IMR-90 (cell line): ENCODE measurements at regions not wholly inside any gene's neighbourhood (a gene's known extent, or its start where the extent isn't known, plus 50 kb on each side); places are given as distances from the start of the nearest gene placed in this dataset.

ENCODE experiments used
- ATAC-seq: fragments of 200-7000 bp; cut with Tn5 transposase; 2 replicates; pipeline ENCODE4 v1.9.1; 2020; ENCODE audit warnings: low read depth, mild to moderate bottlenecking, moderate library complexity
- BruUV-seq: library from RNA; stranded (reverse); fragments of 400-500 nt; replicated peaks from 2 replicates; lab custom pipeline; 2021; lab: Mats Ljungman, UMichigan
- CTCF ChIA-PET: fragments of 300-600 bp; formaldehyde crosslinking; extraction: SDS; loops from one replicate; lab custom pipeline; 2021; ENCODE audit warnings: antibody characterized with exemption; lab: Yijun Ruan, JAX
- POLR2A ChIA-PET: fragments of 300-600 bp; sonication (Branson Sonifier 250); formaldehyde crosslinking; loops from one replicate; lab custom pipeline; 2022; ENCODE audit warnings: antibody characterized with exemption; ENCODE audit not compliant: unreplicated experiment; lab: Charles Lee
- DNase-seq: peaks from one replicate; pipeline ENCODE4 v3.0.0; 2013
- H2AFZ ChIP-seq: replicated peaks from 2 replicates; pipeline ENCODE3; 2013; ENCODE audit warnings: low read length, mild to moderate bottlenecking; ENCODE audit not compliant: poor library complexity
- H2AK5ac ChIP-seq: 2 replicates; pipeline ENCODE4 v1.6.1; 2013; ENCODE audit warnings: low read depth, low read length, inconsistent platforms
- H2AK9ac ChIP-seq: replicated peaks from 2 replicates; pipeline ENCODE3; 2013; ENCODE audit warnings: mild to moderate bottlenecking, low read depth, low read length, moderate library complexity; ENCODE audit not compliant: poor library complexity
- H2BK120ac ChIP-seq: 2 replicates; pipeline ENCODE4 v1.6.1; 2013; ENCODE audit warnings: low read depth, low read length, inconsistent platforms
- H2BK15ac ChIP-seq: 3 replicates; pipeline ENCODE4 v1.6.1; 2013; ENCODE audit warnings: low read depth, low read length, inconsistent platforms
- H2BK20ac ChIP-seq: 2 replicates; pipeline ENCODE4 v1.6.1; 2013; ENCODE audit warnings: low read depth, mild to moderate bottlenecking, inconsistent platforms, low read length, moderate library complexity
- H2BK5ac ChIP-seq: 2 replicates; pipeline ENCODE4 v1.6.1; 2013; ENCODE audit warnings: mild to moderate bottlenecking, low read depth, low read length, inconsistent platforms; ENCODE audit not compliant: poor library complexity, severe bottlenecking
- H3K14ac ChIP-seq: replicated peaks from 2 replicates; pipeline ENCODE4 v1.6.1; 2013; ENCODE audit warnings: low read depth, low read length, inconsistent platforms
- H3K18ac ChIP-seq: 2 replicates; pipeline ENCODE4 v1.6.1; 2013; ENCODE audit warnings: low read depth, low read length, control low read depth
- H3K23ac ChIP-seq: 2 replicates; pipeline ENCODE4 v1.6.1; 2013; ENCODE audit warnings: low read depth, low read length, inconsistent platforms
- H3K27ac ChIP-seq: 2 replicates; pipeline ENCODE4 v1.5.1; 2013; ENCODE audit warnings: mild to moderate bottlenecking, control low read depth, low read length; ENCODE audit not compliant: insufficient read depth
- H3K27me3 ChIP-seq: 2 replicates; pipeline ENCODE4 v1.6.1; 2013; ENCODE audit warnings: low read length; ENCODE audit not compliant: control insufficient read depth, insufficient read depth
- H3K36me3 ChIP-seq: 2 replicates; pipeline ENCODE4 v1.6.1; 2013; ENCODE audit warnings: low read length, mixed read lengths; ENCODE audit not compliant: control insufficient read depth, insufficient read depth
- H3K4ac ChIP-seq: 2 replicates; pipeline ENCODE4 v1.6.1; 2013; ENCODE audit warnings: low read depth, low read length, inconsistent platforms
- H3K4me1 ChIP-seq: 2 replicates; pipeline ENCODE4 v1.6.1; 2013; ENCODE audit warnings: low read length, mixed read lengths; ENCODE audit not compliant: control insufficient read depth, insufficient read depth
- H3K4me2 ChIP-seq: 2 replicates; pipeline ENCODE4 v1.6.1; 2013; ENCODE audit warnings: low read depth, mild to moderate bottlenecking, control low read depth, low read length, moderate library complexity
- H3K4me3 ChIP-seq: 2 replicates; pipeline ENCODE4 v1.5.1; 2013; ENCODE audit warnings: low read depth, mild to moderate bottlenecking, control low read depth, low read length, moderate library complexity; ENCODE audit not compliant: insufficient read depth
- H3K56ac ChIP-seq: 2 replicates; pipeline ENCODE4 v1.6.1; 2013; ENCODE audit warnings: low read length, inconsistent platforms; ENCODE audit not compliant: insufficient read depth; ENCODE audit errors: extremely low read depth
- H3K79me1 ChIP-seq, 2 experiments: 2 replicates each; pipeline ENCODE4 v1.6.1; 2013; ENCODE audit warnings: low read length in 2 of 2, inconsistent platforms in 1 of 2, low read depth in 1 of 2
- H3K9ac ChIP-seq: 2 replicates; pipeline ENCODE4 v1.6.1; 2013; ENCODE audit warnings: low read depth, low read length, control low read depth
- H3K9me1 ChIP-seq: 2 replicates; pipeline ENCODE4 v1.6.1; 2013; ENCODE audit warnings: low read length, inconsistent platforms; ENCODE audit not compliant: insufficient read depth
- H3K9me3 ChIP-seq: 2 replicates; pipeline ENCODE4 v1.6.1; 2013; ENCODE audit warnings: low read length; ENCODE audit not compliant: control insufficient read depth, insufficient read depth
- H4K20me1 ChIP-seq: 2 replicates; pipeline ENCODE4 v1.6.1; 2013; ENCODE audit warnings: low read length, inconsistent platforms; ENCODE audit not compliant: insufficient read depth
- H4K5ac ChIP-seq: 2 replicates; pipeline ENCODE4 v1.6.1; 2013; ENCODE audit warnings: mild to moderate bottlenecking, low read depth, low read length, control low read depth
- H4K8ac ChIP-seq, 2 experiments: 2 replicates each; pipeline ENCODE4 v1.6.1; 2013; ENCODE audit warnings: low read depth in 2 of 2, low read length in 2 of 2, control low read depth in 1 of 2, inconsistent platforms in 1 of 2
- H4K91ac ChIP-seq: 2 replicates; pipeline ENCODE4 v1.6.1; 2013; ENCODE audit warnings: low read depth, low read length, inconsistent platforms; ENCODE audit not compliant: insufficient read depth
- MAZ ChIP-seq: IDR thresholded peaks from 2 replicates; pipeline ENCODE4 v1.6.1; 2012; ENCODE audit warnings: low read depth, mild to moderate bottlenecking, low read length, improper control_type of control experiment, moderate library complexity, borderline replicate concordance
- RCOR1 ChIP-seq: IDR thresholded peaks from 2 replicates; pipeline ENCODE4 v1.6.1; 2012; ENCODE audit warnings: mild to moderate bottlenecking, low read length, improper control_type of control experiment; ENCODE audit not compliant: insufficient replicate concordance
- WGBS, 2 experiments: methylation state at CpG; one replicate each; pipeline versions ENCODE4 v1.1.5 to v1.1.7; 2013; ENCODE audit warnings: missing lambda C conversion rate in 2 of 2; ENCODE audit not compliant: insufficient read length in 1 of 2; ENCODE audit errors: extremely low coverage in 2 of 2; 5-methylcytosine and 5-hydroxymethylcytosine counted together
- dilution Hi-C: fragments of 300-500 bp; cut with HindIII; formaldehyde crosslinking; loops from one replicate; pipeline ENCODE4 v1.14.3; 2018; ENCODE audit warnings: low sequenced_read_pairs; ENCODE audit not compliant: unreplicated experiment
- in situ Hi-C: fragments of 300-500 bp; cut with MboI; formaldehyde crosslinking; loops from 3 replicates; pipeline ENCODE4 v1.14.3; 2019; ENCODE audit warnings: low sequenced_read_pairs, inconsistent platforms, mixed read lengths
- intact Hi-C: fragments of 100-400 bp; cut with micrococcal nuclease; formaldehyde crosslinking; loops from 2 replicates; pipeline ENCODE4 v1.10.0; 2022
- TF ChIP-seq, protein P1 (sequence below): fragments of 150-350 bp; IDR thresholded peaks from 2 replicates; pipeline ENCODE4 v1.6.1; 2016; ENCODE audit warnings: low read depth, mild to moderate bottlenecking, low read length, moderate library complexity, borderline replicate concordance

DNA sequence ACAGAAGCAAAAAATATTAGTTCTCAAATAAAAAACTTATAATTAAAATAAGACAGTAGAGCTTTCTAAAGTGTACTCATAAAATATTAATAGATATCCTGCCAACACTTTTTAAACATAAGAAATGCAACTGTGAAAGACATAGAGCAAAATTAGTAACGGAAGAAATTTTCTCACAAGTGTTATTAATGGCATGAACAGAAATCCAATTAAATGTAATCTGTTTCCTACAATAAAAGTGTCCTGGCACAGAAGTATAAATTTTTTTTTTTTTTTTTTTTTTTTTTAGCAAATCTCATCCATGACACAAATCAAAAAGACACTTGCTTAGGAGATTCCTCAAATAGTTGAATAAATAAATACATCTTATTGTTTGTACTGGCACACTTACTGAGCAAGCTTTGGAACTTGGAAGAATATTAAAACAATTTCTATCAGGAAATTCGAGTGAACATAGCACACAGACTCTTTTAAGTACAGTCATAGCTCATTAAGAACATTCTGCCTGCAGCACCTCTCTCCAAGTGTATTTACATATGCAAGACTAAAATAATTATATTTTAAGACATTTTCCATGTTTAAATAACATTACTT lies 227.2 kb upstream of the ROBO2 start:
- Histone ChIP-seq H2AFZ (no peak overlapping the region), H3K18ac (no peak overlapping the region), H4K20me1 (no peaks in the 10 kb centered on the region), H3K79me1 (no peaks in the 10 kb centered on the region), H3K4ac (no peak overlapping the region), H3K4me1 (no peaks in the 10 kb centered on the region), H3K36me3 (no peaks in the 10 kb centered on the region), H4K5ac (no peak overlapping the region), H2BK5ac (no peak overlapping the region), H3K4me3 (no peak overlapping the region), H3K56ac (no peak overlapping the region), H3K23ac (no peak overlapping the region), H3K27ac (no peak overlapping the region), H3K9ac (no peak overlapping the region), H3K27me3 (no peaks in the 10 kb centered on the region), H2BK120ac (no peak overlapping the region), H3K4me2 (no peak overlapping the region), H2AK9ac (no peak overlapping the region), H4K91ac (no peak overlapping the region), H2BK15ac (no peak overlapping the region), H2BK20ac (no peak overlapping the region), H3K9me1 (no peaks in the 10 kb centered on the region), H3K9me3 (no peaks in the 10 kb centered on the region), H4K8ac (no peak overlapping the region), H2AK5ac (no peak overlapping the region), H3K14ac (no peak overlapping the region)
- DNase-seq (no peak), ATAC-seq (no peak)
- in situ Hi-C loops: no loop called here
- BruUV-seq: no TSS peak
- dilution Hi-C loops: no loop called here
- intact Hi-C loops: no loop called here
- ChIA-PET CTCF (no interaction called here), POLR2A (no interaction called here)
- no CpG with 5 or more reads among the region's 2 CpGs for WGBS, 2 experiments
- TF ChIP-seq RCOR1 (no peak), MAZ (no peak)
- TF ChIP-seq, protein P1, sequence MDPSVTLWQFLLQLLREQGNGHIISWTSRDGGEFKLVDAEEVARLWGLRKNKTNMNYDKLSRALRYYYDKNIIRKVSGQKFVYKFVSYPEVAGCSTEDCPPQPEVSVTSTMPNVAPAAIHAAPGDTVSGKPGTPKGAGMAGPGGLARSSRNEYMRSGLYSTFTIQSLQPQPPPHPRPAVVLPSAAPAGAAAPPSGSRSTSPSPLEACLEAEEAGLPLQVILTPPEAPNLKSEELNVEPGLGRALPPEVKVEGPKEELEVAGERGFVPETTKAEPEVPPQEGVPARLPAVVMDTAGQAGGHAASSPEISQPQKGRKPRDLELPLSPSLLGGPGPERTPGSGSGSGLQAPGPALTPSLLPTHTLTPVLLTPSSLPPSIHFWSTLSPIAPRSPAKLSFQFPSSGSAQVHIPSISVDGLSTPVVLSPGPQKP: no peak
